Osteocyte (in vitro differentiated cells): ENCODE measurements at regions not wholly inside any gene's neighbourhood (a gene's known extent, or its start where the extent isn't known, plus 50 kb on each side); places are given as distances from the start of the nearest gene placed in this dataset.

ENCODE experiments used
- DNase-seq: peaks from one replicate; pipeline ENCODE4 v3.0.0; 2021; ENCODE audit warnings: mixed read lengths; ENCODE audit not compliant: unreplicated experiment; ENCODE audit errors: extremely low spot score
- H3K27ac Mint-ChIP-seq: one replicate; pipeline ENCODE4 v1.8.0; 2021; ENCODE audit warnings: mild to moderate bottlenecking, mixed read lengths; ENCODE audit not compliant: unreplicated experiment
- H3K27me3 Mint-ChIP-seq: one replicate; pipeline ENCODE4 v1.8.0; 2021; ENCODE audit warnings: mixed read lengths; ENCODE audit not compliant: unreplicated experiment
- H3K36me3 Mint-ChIP-seq: one replicate; pipeline ENCODE4 v1.8.0; 2021; ENCODE audit warnings: mixed read lengths; ENCODE audit not compliant: unreplicated experiment
- H3K4me1 Mint-ChIP-seq: one replicate; pipeline ENCODE4 v1.8.0; 2021; ENCODE audit warnings: mixed read lengths; ENCODE audit not compliant: unreplicated experiment
- H3K4me3 Mint-ChIP-seq: one replicate; pipeline ENCODE4 v1.8.0; 2021; ENCODE audit warnings: mild to moderate bottlenecking, moderate library complexity, mixed read lengths; ENCODE audit not compliant: unreplicated experiment
- H3K9me3 Mint-ChIP-seq: one replicate; pipeline ENCODE4 v1.8.0; 2021; ENCODE audit warnings: mixed read lengths; ENCODE audit not compliant: unreplicated experiment
- CTCF ChIP-seq: fragments of 200-600 bp; sonication (generic); IDR thresholded peaks from 2 replicates; pipeline ENCODE4 v1.5.0; 2021; ENCODE audit warnings: antibody characterized with exemption, mild to moderate bottlenecking, moderate library complexity

DNA sequence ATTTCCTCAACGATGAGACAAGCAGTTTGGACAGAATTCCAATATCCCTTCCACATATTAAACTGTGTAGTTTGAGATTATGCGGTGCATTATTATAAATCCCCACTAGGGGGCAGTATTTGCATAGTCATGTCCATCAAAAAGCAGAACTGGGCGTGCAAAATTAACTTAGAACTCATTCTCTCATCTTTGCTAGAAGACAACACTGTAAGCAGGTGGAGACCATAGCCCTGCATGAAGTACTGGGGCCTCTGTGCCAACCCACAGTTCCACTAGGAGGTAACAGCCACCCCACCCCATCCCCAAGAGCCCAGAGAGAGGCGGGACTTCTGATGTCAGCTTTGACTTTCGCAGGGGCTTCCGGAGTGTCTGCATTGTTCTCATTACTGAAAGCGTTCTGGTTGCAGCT lies 106.6 kb upstream of the TMC3 start:
- Mint-ChIP-seq H3K27me3 (no peaks in the 10 kb centered on the region), H3K9me3 (no peaks in the 10 kb centered on the region), H3K4me1 (no peaks in the 10 kb centered on the region), H3K27ac (no peak overlapping the region), H3K4me3 (no peak overlapping the region), H3K36me3 (no peaks in the 10 kb centered on the region)
- TF ChIP-seq CTCF = peak; percentile 79
- DNase-seq = no peak

DNA sequence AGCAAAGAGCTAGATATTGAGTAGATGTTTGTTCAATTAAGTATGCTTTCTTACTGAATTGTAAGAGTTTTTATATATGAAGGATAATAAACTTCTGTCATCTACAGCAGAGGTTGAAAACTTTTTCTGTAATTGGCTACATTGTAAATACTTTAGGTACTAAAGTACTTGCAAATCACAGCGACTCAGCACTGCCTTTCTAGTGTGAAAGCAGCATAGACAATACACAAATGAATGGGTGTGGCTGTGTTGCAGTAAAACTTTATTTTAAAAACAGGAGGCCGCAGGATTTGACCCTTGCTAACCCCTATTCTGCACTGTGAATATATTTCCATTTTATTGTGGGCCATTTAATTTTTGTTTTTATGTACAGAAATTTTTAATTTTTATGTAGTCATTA lies 104.3 kb upstream of the TMC3 start:
- no peaks in the 10 kb centered on the region for H3K9me3 Mint-ChIP-seq
- H3K27ac Mint-ChIP-seq = no peak overlapping the region
- H3K27me3 Mint-ChIP-seq = peaks cover 6% of the 10 kb centered on the region
- H3K4me1 Mint-ChIP-seq = no peaks in the 10 kb centered on the region
- no peak for DNase-seq
- H3K4me3 Mint-ChIP-seq = no peak overlapping the region
- no peak for TF ChIP-seq CTCF
- H3K36me3 Mint-ChIP-seq = no peaks in the 10 kb centered on the region

- Mint-ChIP-seq H3K27ac (no peak overlapping the region), H3K9me3 (no peaks in the 10 kb centered on the region), H3K27me3 (peaks cover 17% of the 10 kb centered on the region), H3K4me3 (no peak overlapping the region), H3K36me3 (no peaks in the 10 kb centered on the region), H3K4me1 (no peaks in the 10 kb centered on the region)
- no peak for DNase-seq
- TF ChIP-seq CTCF = no peak
Measured at GRCh38 chr15:81475926-81476325, 101.9 kb upstream of the TMC3 start.

DNA sequence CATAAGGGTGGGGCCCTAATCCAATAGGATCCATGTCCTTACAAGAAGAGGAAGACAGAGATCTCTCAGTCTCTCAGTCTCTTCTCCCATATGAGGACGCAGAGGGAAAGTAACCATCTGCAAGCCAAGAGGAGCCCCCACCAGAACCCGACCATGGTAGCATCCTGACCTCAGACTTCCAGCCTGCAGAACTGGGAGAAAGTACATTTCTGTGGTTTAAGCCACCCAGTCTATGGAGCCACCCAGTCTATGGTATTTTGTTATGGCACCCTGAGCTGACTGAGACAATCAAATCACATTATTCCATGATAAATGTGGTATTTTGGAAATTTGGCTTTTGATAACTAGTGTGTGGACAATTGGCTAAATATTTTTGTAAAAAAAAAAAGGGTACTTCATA lies 101.5 kb upstream of the TMC3 start:
- no peak for TF ChIP-seq CTCF
- H3K4me3 Mint-ChIP-seq = no peak overlapping the region

GRCh38 chr15:81473946-81474345 lies 99.9 kb upstream of the TMC3 start:
- no peak for DNase-seq
- Mint-ChIP-seq H3K36me3 (no peaks in the 10 kb centered on the region), H3K4me1 (no peaks in the 10 kb centered on the region), H3K27ac (no peak overlapping the region), H3K27me3 (peaks cover 28% of the 10 kb centered on the region), H3K4me3 (no peak overlapping the region), H3K9me3 (no peaks in the 10 kb centered on the region)
- TF ChIP-seq CTCF = no peak

More for the DNA sequence above, 101.5 kb upstream of the TMC3 start:
- no peak for DNase-seq
- Mint-ChIP-seq H3K27ac (no peak overlapping the region), H3K36me3 (no peaks in the 10 kb centered on the region), H3K4me1 (no peaks in the 10 kb centered on the region), H3K27me3 (peaks cover 17% of the 10 kb centered on the region), H3K9me3 (no peaks in the 10 kb centered on the region)
